Activated T-helper 2 cell treated with anti-CD3 and anti-CD28 coated beads, Interferon-gamma antibody, Interleukin-2, Interleukin-4, amounts not matched to agents 10 μg/mL and 5 μg/mL and 100 μg/mL, durations not matched to agents 14 hours and 24 hours and 36 hours (primary cell): ENCODE measurements at regions not wholly inside any gene's neighbourhood (a gene's known extent, or its start where the extent isn't known, plus 50 kb on each side); places are given as distances from the start of the nearest gene placed in this dataset.
"Not testable (repeated sequence)": the region's sequence is repeated elsewhere in the genome, so short reads cannot be mapped to it uniquely, and the experiment has no call there.

Source experiments
- DNase-seq: peaks from one replicate; pipeline ENCODE4 v3.0.0; 2021; ENCODE audit warnings: low spot score
- H3K27ac Mint-ChIP-seq: one replicate; pipeline ENCODE4 v1.8.0; 2021; ENCODE audit warnings: mixed read lengths
- H3K27me3 Mint-ChIP-seq: one replicate; pipeline ENCODE4 v1.8.0; 2021; ENCODE audit warnings: low read depth, mixed read lengths
- H3K36me3 Mint-ChIP-seq: one replicate; pipeline ENCODE4 v1.8.0; 2021; ENCODE audit warnings: low read depth, mixed read lengths
- H3K4me1 Mint-ChIP-seq: one replicate; pipeline ENCODE4 v1.8.0; 2021; ENCODE audit warnings: low read depth, mixed read lengths
- H3K4me3 Mint-ChIP-seq: one replicate; pipeline ENCODE4 v1.8.0; 2021; ENCODE audit warnings: low read depth, mild to moderate bottlenecking, moderate library complexity, mixed read lengths
- H3K9me3 Mint-ChIP-seq: one replicate; pipeline ENCODE4 v1.8.0; 2021; ENCODE audit warnings: mixed read lengths
- intact Hi-C: fragments of 100-400 bp; cut with micrococcal nuclease; formaldehyde crosslinking; loops from one replicate; pipeline ENCODE4 v1.15.1; 2023

- Mint-ChIP-seq H3K4me3 (no peak overlapping the region), H3K9me3 (no peaks in the 10 kb centered on the region), H3K27ac (no peak overlapping the region), H3K4me1 (no peaks in the 10 kb centered on the region), H3K27me3 (no peaks in the 10 kb centered on the region), H3K36me3 (no peaks in the 10 kb centered on the region)
- no peak for DNase-seq
- intact Hi-C loops: no loop called here
These were observed 541.2 kb upstream of the CDH5 start for GRCh38 chr16:65825191-65825856.

GRCh38 chr16:65822148-65822547 is 544.3 kb upstream of the CDH5 start:
- no peaks in the 10 kb centered on the region for H3K9me3 Mint-ChIP-seq
- intact Hi-C loops: no loop called here
- H3K36me3 Mint-ChIP-seq: no peaks in the 10 kb centered on the region
- H3K4me1 Mint-ChIP-seq: no peaks in the 10 kb centered on the region
- DNase-seq: no peak
- H3K4me3 Mint-ChIP-seq: no peak overlapping the region
- H3K27me3 Mint-ChIP-seq: no peaks in the 10 kb centered on the region
- H3K27ac Mint-ChIP-seq: no peak overlapping the region

- intact Hi-C loops: no loop called here
- Mint-ChIP-seq H3K4me3 (no peak overlapping the region), H3K27ac (no peak overlapping the region), H3K9me3 (no peaks in the 10 kb centered on the region), H3K4me1 (no peaks in the 10 kb centered on the region), H3K27me3 (no peaks in the 10 kb centered on the region), H3K36me3 (no peaks in the 10 kb centered on the region)
- no peak for DNase-seq
These were observed 547.2 kb upstream of the CDH5 start for GRCh38 chr16:65819136-65819898.

- Mint-ChIP-seq H3K27me3 (no peaks in the 10 kb centered on the region), H3K36me3 (no peaks in the 10 kb centered on the region), H3K27ac (no peak overlapping the region), H3K4me1 (no peaks in the 10 kb centered on the region), H3K4me3 (no peak overlapping the region), H3K9me3 (no peaks in the 10 kb centered on the region)
- intact Hi-C loops: no loop called here
- no peak for DNase-seq
These were observed 548.7 kb upstream of the CDH5 start for GRCh38 chr16:65817799-65818198.

- Mint-ChIP-seq H3K4me3 (no peak overlapping the region), H3K36me3 (no peaks in the 10 kb centered on the region), H3K27ac (no peak overlapping the region), H3K27me3 (no peaks in the 10 kb centered on the region), H3K4me1 (no peaks in the 10 kb centered on the region), H3K9me3 (no peaks in the 10 kb centered on the region)
- intact Hi-C loops: no loop called here
- no peak for DNase-seq
These were observed 549.4 kb upstream of the CDH5 start for GRCh38 chr16:65817066-65817465.

GRCh38 chr16:65816556-65816955 is 549.9 kb upstream of the CDH5 start:
- Mint-ChIP-seq H3K4me1 (no peaks in the 10 kb centered on the region), H3K9me3 (no peaks in the 10 kb centered on the region), H3K4me3 (no peak overlapping the region), H3K36me3 (no peaks in the 10 kb centered on the region), H3K27me3 (no peaks in the 10 kb centered on the region), H3K27ac (no peak overlapping the region)
- no peak for DNase-seq
- intact Hi-C loops: no loop called here

- Mint-ChIP-seq H3K27ac (no peak overlapping the region), H3K27me3 (no peaks in the 10 kb centered on the region), H3K4me3 (no peak overlapping the region), H3K9me3 (no peaks in the 10 kb centered on the region), H3K4me1 (no peaks in the 10 kb centered on the region), H3K36me3 (no peaks in the 10 kb centered on the region)
- intact Hi-C loops: no loop called here
- DNase-seq: no peak
These were observed 550.8 kb upstream of the CDH5 start for GRCh38 chr16:65815707-65816106.

GRCh38 chr16:65813879-65814278 is 552.6 kb upstream of the CDH5 start:
- H3K9me3 Mint-ChIP-seq, H3K27me3 Mint-ChIP-seq, DNase-seq, H3K27ac Mint-ChIP-seq, H3K4me1 Mint-ChIP-seq, H3K4me3 Mint-ChIP-seq, intact Hi-C loops, H3K36me3 Mint-ChIP-seq: not testable (repeated sequence)

- Mint-ChIP-seq H3K36me3 (no peaks in the 10 kb centered on the region), H3K4me1 (no peaks in the 10 kb centered on the region), H3K9me3 (no peaks in the 10 kb centered on the region), H3K27me3 (no peaks in the 10 kb centered on the region), H3K27ac (no peak overlapping the region), H3K4me3 (no peak overlapping the region)
- intact Hi-C loops: no loop called here
- no peak for DNase-seq
These were observed 556.9 kb upstream of the CDH5 start for GRCh38 chr16:65809627-65810026.

- H3K4me1 Mint-ChIP-seq: no peaks in the 10 kb centered on the region
- H3K36me3 Mint-ChIP-seq: no peaks in the 10 kb centered on the region
- DNase-seq: no peak
- intact Hi-C loops: no loop called here
- H3K27me3 Mint-ChIP-seq: no peaks in the 10 kb centered on the region
- H3K9me3 Mint-ChIP-seq: no peaks in the 10 kb centered on the region
- no peak overlapping the region for H3K4me3 Mint-ChIP-seq
- H3K27ac Mint-ChIP-seq: no peak overlapping the region
These were observed 557.7 kb upstream of the CDH5 start for GRCh38 chr16:65808790-65809189.

GRCh38 chr16:65807858-65808257 is 558.6 kb upstream of the CDH5 start:
- H3K27ac Mint-ChIP-seq: no peak overlapping the region
- no peaks in the 10 kb centered on the region for H3K36me3 Mint-ChIP-seq
- no peaks in the 10 kb centered on the region for H3K4me1 Mint-ChIP-seq
- no peak for DNase-seq
- intact Hi-C loops: no loop called here
- H3K9me3 Mint-ChIP-seq: no peaks in the 10 kb centered on the region
- no peaks in the 10 kb centered on the region for H3K27me3 Mint-ChIP-seq
- H3K4me3 Mint-ChIP-seq: no peak overlapping the region

- intact Hi-C loops, DNase-seq, H3K27me3 Mint-ChIP-seq, H3K27ac Mint-ChIP-seq, H3K4me3 Mint-ChIP-seq, H3K36me3 Mint-ChIP-seq, H3K4me1 Mint-ChIP-seq, H3K9me3 Mint-ChIP-seq: not testable (repeated sequence)
These were observed 560.8 kb upstream of the CDH5 start for GRCh38 chr16:65805704-65806103.

GRCh38 chr16:65796481-65796880 is 570.0 kb upstream of the CDH5 start:
- Mint-ChIP-seq H3K4me3 (no peak overlapping the region), H3K9me3 (peaks cover 6% of the 10 kb centered on the region), H3K36me3 (no peaks in the 10 kb centered on the region), H3K27me3 (no peaks in the 10 kb centered on the region), H3K4me1 (no peaks in the 10 kb centered on the region), H3K27ac (no peak overlapping the region)
- intact Hi-C loops: no loop called here
- DNase-seq: no peak
